ENCODE measurements at regions not wholly inside any gene's neighbourhood (a gene's known extent, or its start where the extent isn't known, plus 50 kb on each side); places are given as distances from the start of the nearest gene placed in this dataset.

DNA sequence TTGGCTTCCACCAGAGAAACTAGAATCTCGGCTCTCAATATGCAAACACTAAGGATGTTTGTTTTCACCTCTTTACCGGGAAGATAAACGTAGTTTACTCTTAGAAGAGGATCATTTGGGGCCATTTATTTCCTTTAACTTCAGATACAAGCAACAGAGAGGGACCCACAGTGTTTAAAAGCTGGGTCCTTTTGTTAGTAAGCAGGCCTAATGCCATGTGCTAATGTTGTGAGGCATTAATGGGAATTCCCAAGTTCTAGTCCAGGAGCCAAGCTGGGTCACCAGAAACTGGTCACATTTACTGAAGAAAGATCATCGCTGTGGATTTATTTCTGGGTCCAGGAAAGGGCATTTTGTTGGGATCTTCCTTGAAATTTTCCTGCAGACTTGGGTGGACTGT lies 78.1 kb upstream of the ADAMTS9 start:
- TF ChIP-seq CTCF (IDR thresholded peaks at IDR 0.05) (no peak), POLR2AphosphoS5 (IDR thresholded peaks at IDR 0.05) (no peak), POLR2A (IDR thresholded peaks at IDR 0.05; ENCODE audit: low read depth) (no peak), EP300 (IDR thresholded peaks at IDR 0.05) (no peak)
